GM23338 (cell line): ENCODE measurements at regions not wholly inside any gene's neighbourhood (a gene's known extent, or its start where the extent isn't known, plus 50 kb on each side); places are given as distances from the start of the nearest gene placed in this dataset.

ENCODE experiments used
- ATAC-seq: fragments of 200-7000 bp; cut with Tn5 transposase; 3 replicates; pipeline ENCODE4 v1.9.1; 2020
- DNase-seq: peaks from one replicate; pipeline ENCODE4 v3.0.0-alpha.2; 2015; ENCODE audit warnings: low spot score
- H2AFZ ChIP-seq: fragments of 200-600 bp; sonication (generic); 2 replicates; pipeline ENCODE4 v1.8.0; 2016; ENCODE audit warnings: antibody characterized with exemption, mild to moderate bottlenecking, moderate library complexity
- H3F3A ChIP-seq: fragments of 200-600 bp; sonication (generic); replicated peaks from 2 replicates; pipeline ENCODE4 v1.8.0; 2017; ENCODE audit warnings: antibody characterized with exemption, mixed run types, low read depth
- H3K27ac ChIP-seq: fragments of 200-600 bp; sonication (generic); 2 replicates; pipeline ENCODE4 v1.6.1; 2016; ENCODE audit warnings: low read depth
- H3K27me3 ChIP-seq: fragments of 200-600 bp; sonication (generic); 2 replicates; pipeline ENCODE4 v1.8.0; 2016; ENCODE audit warnings: mild to moderate bottlenecking, mixed run types, moderate library complexity; ENCODE audit not compliant: insufficient read depth
- H3K36me3 ChIP-seq: fragments of 200-600 bp; sonication (generic); 2 replicates; pipeline ENCODE4 v1.8.0; 2016; ENCODE audit warnings: mild to moderate bottlenecking; ENCODE audit not compliant: insufficient read depth
- H3K4me1 ChIP-seq: fragments of 200-600 bp; sonication (generic); 2 replicates; pipeline ENCODE4 v1.8.0; 2016; ENCODE audit warnings: mild to moderate bottlenecking, moderate library complexity; ENCODE audit not compliant: insufficient read depth
- H3K4me2 ChIP-seq: fragments of 200-600 bp; sonication (generic); 2 replicates; pipeline ENCODE4 v1.7.1; 2017; ENCODE audit warnings: mixed run types
- H3K4me3 ChIP-seq: fragments of 200-600 bp; sonication (generic); 2 replicates; pipeline ENCODE4 v1.6.1; 2016; ENCODE audit warnings: mixed run types
- H3K79me2 ChIP-seq: fragments of 200-600 bp; sonication (generic); replicated peaks from 2 replicates; pipeline ENCODE4 v1.8.0; 2017; ENCODE audit warnings: mild to moderate bottlenecking; ENCODE audit not compliant: insufficient read depth
- H3K9me2 ChIP-seq: fragments of 200-600 bp; sonication (generic); 2 replicates; pipeline ENCODE4 v1.8.0; 2017; ENCODE audit not compliant: insufficient read depth
- H4K20me1 ChIP-seq: fragments of 200-600 bp; sonication (generic); replicated peaks from 2 replicates; pipeline ENCODE4 v1.8.0; 2017; ENCODE audit warnings: mild to moderate bottlenecking; ENCODE audit not compliant: insufficient read depth
- H3K27ac Mint-ChIP-seq: 2 replicates; pipeline ENCODE4 v1.8.0; 2020; ENCODE audit warnings: inconsistent platforms, mild to moderate bottlenecking, moderate library complexity, mixed read lengths
- H3K27me3 Mint-ChIP-seq: 3 replicates; pipeline ENCODE4 v1.8.0; 2022; ENCODE audit warnings: low read depth, mild to moderate bottlenecking, moderate library complexity, mixed read lengths, inconsistent platforms; ENCODE audit not compliant: insufficient read depth, poor library complexity
- H3K36me3 Mint-ChIP-seq: 3 replicates; pipeline ENCODE4 v1.8.0; 2021; ENCODE audit warnings: low read depth, mild to moderate bottlenecking, inconsistent platforms, moderate library complexity, mixed read lengths
- H3K4me1 Mint-ChIP-seq: 3 replicates; pipeline ENCODE4 v1.8.0; 2020; ENCODE audit warnings: mild to moderate bottlenecking, inconsistent platforms, mixed read lengths
- H3K4me3 Mint-ChIP-seq: 3 replicates; pipeline ENCODE4 v1.8.0; 2021; ENCODE audit warnings: moderate library complexity, mild to moderate bottlenecking, inconsistent platforms, mixed read lengths
- H3K9me3 Mint-ChIP-seq: 3 replicates; pipeline ENCODE4 v1.8.0; 2020; ENCODE audit warnings: moderate library complexity, mild to moderate bottlenecking, inconsistent platforms, mixed read lengths
- CREB1 ChIP-seq: fragments of 250-450 bp; sonication (Bioruptor Pico); IDR thresholded peaks from 2 replicates; pipeline ENCODE4 v1.5.0; 2020; ENCODE audit warnings: low read depth, mild to moderate bottlenecking, moderate library complexity
- EZH2 ChIP-seq: fragments of 200-600 bp; sonication (generic); IDR thresholded peaks from one replicate; pipeline ENCODE4 v1.8.0; 2017; ENCODE audit warnings: antibody characterized with exemption, mild to moderate bottlenecking, low read depth; ENCODE audit not compliant: unreplicated experiment
- POLR2AphosphoS5 ChIP-seq: IDR thresholded peaks from 2 replicates; pipeline ENCODE4 v1.6.1; 2016; ENCODE audit warnings: antibody characterized with exemption, low read depth
- STAT1 ChIP-seq: IDR thresholded peaks from one replicate; pipeline ENCODE4 v1.6.1; 2016; ENCODE audit warnings: antibody characterized with exemption; ENCODE audit not compliant: unreplicated experiment
- ZNF331 ChIP-seq: fragments of 250-450 bp; sonication (Bioruptor Pico); IDR thresholded peaks from 2 replicates; pipeline ENCODE4 v1.5.0; 2020; ENCODE audit warnings: low read depth, mild to moderate bottlenecking, moderate library complexity
- ZNF462 ChIP-seq: fragments of 250-450 bp; sonication (Bioruptor Pico); IDR thresholded peaks from 2 replicates; pipeline ENCODE4 v1.5.0; 2020; ENCODE audit warnings: mild to moderate bottlenecking, moderate library complexity
- TF ChIP-seq, protein P1 (sequence below): IDR thresholded peaks from 2 replicates; pipeline ENCODE4 v1.6.1; 2016; ENCODE audit warnings: antibody characterized with exemption

DNA sequence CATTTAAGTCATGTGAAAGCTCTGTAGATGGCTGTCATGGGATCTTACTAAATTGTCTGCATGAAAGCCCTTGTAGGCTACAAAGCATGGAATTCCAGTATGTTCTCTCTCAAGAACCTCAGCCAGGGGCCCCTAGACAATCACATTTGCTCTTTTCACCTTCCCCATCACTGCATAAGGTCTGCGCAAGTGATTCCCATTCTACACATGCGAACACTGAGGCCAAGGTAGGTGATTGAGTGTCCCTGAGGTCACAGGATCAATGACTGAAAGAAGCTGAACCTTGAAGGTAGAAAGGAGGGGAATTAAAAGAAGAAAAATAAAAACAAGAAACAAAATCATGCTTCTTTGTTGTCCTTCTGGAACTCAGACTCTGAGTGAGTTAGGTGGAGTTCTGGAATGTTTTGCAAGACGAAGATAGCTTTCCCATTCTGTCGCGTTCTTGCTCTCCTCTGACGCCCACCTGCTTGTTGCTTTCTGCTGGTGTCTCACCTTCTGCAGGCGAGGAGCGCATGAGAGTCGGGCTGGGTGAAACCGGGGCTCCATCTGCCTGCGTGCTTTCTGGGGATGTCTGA, 79.9 kb downstream of the SPRING1 start:
- Histone ChIP-seq H3K4me2 (no peak overlapping the region), H4K20me1 (no peaks in the 10 kb centered on the region), H3K36me3 (no peaks in the 10 kb centered on the region), H3K4me1 (peaks cover 3% of the 10 kb centered on the region; the same call in 1 of the 2 replicates), H3K27ac (no peak overlapping the region), H3K9me2 (no peaks in the 10 kb centered on the region), H3K4me3 (no peak overlapping the region), H3K27me3 (no peaks in the 10 kb centered on the region), H2AFZ (peak overlapping the region; percentile 89), H3F3A (no peaks in the 10 kb centered on the region), H3K79me2 (no peaks in the 10 kb centered on the region)
- peaks cover 4% of the 10 kb centered on the region for H3K9me3 Mint-ChIP-seq
- H3K4me3 Mint-ChIP-seq, result no peak overlapping the region
- H3K36me3 Mint-ChIP-seq, result no peaks in the 10 kb centered on the region; the same call in 2 of the 3 replicates
- no peak for DNase-seq
- H3K27ac Mint-ChIP-seq, result no peak overlapping the region
- ATAC-seq, result no peak
- peaks cover 10% of the 10 kb centered on the region for H3K27me3 Mint-ChIP-seq
- TF ChIP-seq STAT1, result no peak
- no peak for TF ChIP-seq CREB1 (CRISPR knock-in tag)
- TF ChIP-seq POLR2AphosphoS5, result no peak
- TF ChIP-seq, protein P1, sequence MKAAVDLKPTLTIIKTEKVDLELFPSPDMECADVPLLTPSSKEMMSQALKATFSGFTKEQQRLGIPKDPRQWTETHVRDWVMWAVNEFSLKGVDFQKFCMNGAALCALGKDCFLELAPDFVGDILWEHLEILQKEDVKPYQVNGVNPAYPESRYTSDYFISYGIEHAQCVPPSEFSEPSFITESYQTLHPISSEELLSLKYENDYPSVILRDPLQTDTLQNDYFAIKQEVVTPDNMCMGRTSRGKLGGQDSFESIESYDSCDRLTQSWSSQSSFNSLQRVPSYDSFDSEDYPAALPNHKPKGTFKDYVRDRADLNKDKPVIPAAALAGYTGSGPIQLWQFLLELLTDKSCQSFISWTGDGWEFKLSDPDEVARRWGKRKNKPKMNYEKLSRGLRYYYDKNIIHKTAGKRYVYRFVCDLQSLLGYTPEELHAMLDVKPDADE, result no peak
- no peak for TF ChIP-seq EZH2
- TF ChIP-seq ZNF462 (CRISPR knock-in tag), result no peak
- TF ChIP-seq ZNF331 (CRISPR knock-in tag), result no peak
- peaks cover 26% of the 10 kb centered on the region for H3K4me1 Mint-ChIP-seq
